SK-N-SH treated with all-trans-retinoic acid at 6 μM for 48 hours (cell line): ENCODE measurements at regions not wholly inside any gene's neighbourhood (a gene's known extent, or its start where the extent isn't known, plus 50 kb on each side); places are given as distances from the start of the nearest gene placed in this dataset.

Source experiments
- ATAC-seq: fragments of 200-7000 bp; cut with Tn5 transposase; 3 replicates; pipeline ENCODE4 v1.9.1; 2020; ENCODE audit warnings: mild to moderate bottlenecking, moderate library complexity
- ARNTL ChIP-seq: fragments of 450-650 bp; formaldehyde crosslinking; IDR thresholded peaks from 2 replicates; pipeline ENCODE4 v1.5.0; 2020; ENCODE audit warnings: low read depth, mild to moderate bottlenecking, moderate library complexity, borderline replicate concordance
- BACH2 ChIP-seq: fragments of 250-450 bp; sonication (Bioruptor Pico); IDR thresholded peaks from 2 replicates; pipeline ENCODE4 v1.9.0; 2021; ENCODE audit warnings: mild to moderate bottlenecking, borderline replicate concordance
- ESRRG ChIP-seq: fragments of 250-450 bp; sonication (Bioruptor Pico); IDR thresholded peaks from 2 replicates; pipeline ENCODE4 v1.6.1; 2021; ENCODE audit warnings: mild to moderate bottlenecking
- GLIS3 ChIP-seq: fragments of 250-450 bp; sonication (Bioruptor Pico); IDR thresholded peaks from 2 replicates; pipeline ENCODE4 v1.5.0; 2020; ENCODE audit warnings: mild to moderate bottlenecking, moderate library complexity
- ISL1 ChIP-seq: fragments of 250-450 bp; sonication (Bioruptor Pico); IDR thresholded peaks from 2 replicates; pipeline ENCODE4 v2.1.2; 2022; ENCODE audit warnings: mild to moderate bottlenecking, moderate library complexity
- OSR1 ChIP-seq: fragments of 250-450 bp; sonication (Bioruptor Pico); IDR thresholded peaks from 2 replicates; pipeline ENCODE4 v1.8.0; 2022; ENCODE audit warnings: moderate library complexity, mild to moderate bottlenecking, inconsistent platforms
- POU6F1 ChIP-seq: fragments of 250-450 bp; sonication (Bioruptor Pico); IDR thresholded peaks from 2 replicates; pipeline ENCODE4 v1.8.0; 2021; ENCODE audit warnings: low read depth, mild to moderate bottlenecking, moderate library complexity, borderline replicate concordance
- PPARA ChIP-seq: fragments of 250-450 bp; sonication (Bioruptor Pico); IDR thresholded peaks from 2 replicates; pipeline ENCODE4 v1.5.0; 2020; ENCODE audit warnings: mild to moderate bottlenecking, borderline replicate concordance
- RARB ChIP-seq: fragments of 250-450 bp; sonication (Bioruptor Pico); IDR thresholded peaks from 2 replicates; pipeline ENCODE4 v1.8.0; 2021; ENCODE audit warnings: mild to moderate bottlenecking, moderate library complexity
- TOX ChIP-seq: fragments of 250-450 bp; sonication (Bioruptor Pico); IDR thresholded peaks from 2 replicates; pipeline ENCODE4 v1.8.0; 2021; ENCODE audit warnings: mild to moderate bottlenecking, moderate library complexity, borderline replicate concordance
- TSHZ2 ChIP-seq: fragments of 250-450 bp; sonication (Bioruptor Pico); IDR thresholded peaks from 2 replicates; pipeline ENCODE4 v1.5.0; 2020; ENCODE audit warnings: mild to moderate bottlenecking, moderate library complexity
- ZC3H10 ChIP-seq: fragments of 250-450 bp; sonication (Bioruptor Pico); IDR thresholded peaks from 2 replicates; pipeline ENCODE4 v1.5.1; 2021; ENCODE audit warnings: mild to moderate bottlenecking, moderate library complexity
- ZFP3 ChIP-seq: fragments of 250-450 bp; sonication (Bioruptor Pico); IDR thresholded peaks from 2 replicates; pipeline ENCODE4 v1.5.0; 2020; ENCODE audit warnings: mild to moderate bottlenecking, moderate library complexity
- ZFP30 ChIP-seq: fragments of 450-650 bp; formaldehyde crosslinking; IDR thresholded peaks from 2 replicates; pipeline ENCODE4 v1.5.0; 2022; ENCODE audit warnings: mild to moderate bottlenecking, moderate library complexity
- ZNF565 ChIP-seq: fragments of 450-650 bp; formaldehyde crosslinking; conservative IDR thresholded peaks from 2 replicates; pipeline ENCODE4 v1.5.0; 2020; ENCODE audit warnings: low read depth, mild to moderate bottlenecking, moderate library complexity
- ZNF70 ChIP-seq: fragments of 450-650 bp; formaldehyde crosslinking; IDR thresholded peaks from 2 replicates; pipeline ENCODE4 v1.5.0; 2020; ENCODE audit warnings: mild to moderate bottlenecking, moderate library complexity
- ZNF8 ChIP-seq: fragments of 450-650 bp; formaldehyde crosslinking; IDR thresholded peaks from 2 replicates; pipeline ENCODE4 v1.5.0; 2020; ENCODE audit warnings: mild to moderate bottlenecking, moderate library complexity
- TF ChIP-seq, protein P1 (sequence below): fragments of 250-450 bp; sonication (Bioruptor Pico); IDR thresholded peaks from 2 replicates; pipeline ENCODE4 v1.8.0; 2020; ENCODE audit warnings: mild to moderate bottlenecking, moderate library complexity, borderline replicate concordance
- TF ChIP-seq, protein P2 (sequence below): fragments of 250-450 bp; sonication (Bioruptor Pico); IDR thresholded peaks from 2 replicates; pipeline ENCODE4 v1.5.1; 2020; ENCODE audit warnings: low read depth, mild to moderate bottlenecking, moderate library complexity
- TF ChIP-seq, protein P3 (sequence below): fragments of 250-450 bp; sonication (Bioruptor Pico); IDR thresholded peaks from 2 replicates; pipeline ENCODE4 v1.5.1; 2021; ENCODE audit warnings: mild to moderate bottlenecking, moderate library complexity

DNA sequence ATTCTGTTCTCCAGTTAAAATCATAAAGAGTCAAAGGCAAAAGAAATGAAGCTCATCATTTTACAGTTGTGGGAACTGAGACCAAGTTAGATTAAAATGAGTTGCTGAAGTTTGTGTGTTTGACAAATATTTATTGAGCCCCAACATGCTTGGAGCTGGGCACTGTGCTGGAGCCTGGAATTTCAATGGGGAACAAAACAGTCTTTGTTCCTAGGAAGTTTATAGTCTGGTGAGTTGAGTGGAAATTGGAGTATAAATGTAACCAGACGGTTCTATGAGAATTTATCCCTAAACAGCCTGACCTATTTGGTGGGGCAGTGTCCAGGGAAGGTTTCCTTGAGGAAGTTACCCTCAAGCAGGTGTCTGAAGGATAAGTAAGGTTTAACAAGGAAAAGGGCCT lies 294.4 kb downstream of the PRDM2 start:
- TF ChIP-seq ISL1 (no peak), ZFP3 (CRISPR knock-in tag) (no peak), POU6F1 (no peak), TOX (no peak), ZC3H10 (no peak), ZFP30 (CRISPR knock-in tag) (no peak), ESRRG (CRISPR knock-in tag) (no peak), PPARA (CRISPR knock-in tag) (no peak), TSHZ2 (CRISPR knock-in tag) (no peak), ARNTL (CRISPR knock-in tag) (no peak)
- TF ChIP-seq, protein P1, sequence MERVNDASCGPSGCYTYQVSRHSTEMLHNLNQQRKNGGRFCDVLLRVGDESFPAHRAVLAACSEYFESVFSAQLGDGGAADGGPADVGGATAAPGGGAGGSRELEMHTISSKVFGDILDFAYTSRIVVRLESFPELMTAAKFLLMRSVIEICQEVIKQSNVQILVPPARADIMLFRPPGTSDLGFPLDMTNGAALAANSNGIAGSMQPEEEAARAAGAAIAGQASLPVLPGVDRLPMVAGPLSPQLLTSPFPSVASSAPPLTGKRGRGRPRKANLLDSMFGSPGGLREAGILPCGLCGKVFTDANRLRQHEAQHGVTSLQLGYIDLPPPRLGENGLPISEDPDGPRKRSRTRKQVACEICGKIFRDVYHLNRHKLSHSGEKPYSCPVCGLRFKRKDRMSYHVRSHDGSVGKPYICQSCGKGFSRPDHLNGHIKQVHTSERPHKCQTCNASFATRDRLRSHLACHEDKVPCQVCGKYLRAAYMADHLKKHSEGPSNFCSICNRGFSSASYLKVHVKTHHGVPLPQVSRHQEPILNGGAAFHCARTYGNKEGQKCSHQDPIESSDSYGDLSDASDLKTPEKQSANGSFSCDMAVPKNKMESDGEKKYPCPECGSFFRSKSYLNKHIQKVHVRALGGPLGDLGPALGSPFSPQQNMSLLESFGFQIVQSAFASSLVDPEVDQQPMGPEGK (CRISPR knock-in tag), result no peak
- no peak for ATAC-seq

GRCh38 chr1:13996334-13996733 lies 296.3 kb downstream of the PRDM2 start:
- no peak for ATAC-seq
- TF ChIP-seq, protein P2, sequence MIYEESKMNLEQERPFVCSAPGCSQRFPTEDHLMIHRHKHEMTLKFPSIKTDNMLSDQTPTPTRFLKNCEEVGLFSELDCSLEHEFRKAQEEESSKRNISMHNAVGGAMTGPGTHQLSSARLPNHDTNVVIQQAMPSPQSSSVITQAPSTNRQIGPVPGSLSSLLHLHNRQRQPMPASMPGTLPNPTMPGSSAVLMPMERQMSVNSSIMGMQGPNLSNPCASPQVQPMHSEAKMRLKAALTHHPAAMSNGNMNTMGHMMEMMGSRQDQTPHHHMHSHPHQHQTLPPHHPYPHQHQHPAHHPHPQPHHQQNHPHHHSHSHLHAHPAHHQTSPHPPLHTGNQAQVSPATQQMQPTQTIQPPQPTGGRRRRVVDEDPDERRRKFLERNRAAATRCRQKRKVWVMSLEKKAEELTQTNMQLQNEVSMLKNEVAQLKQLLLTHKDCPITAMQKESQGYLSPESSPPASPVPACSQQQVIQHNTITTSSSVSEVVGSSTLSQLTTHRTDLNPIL (CRISPR knock-in tag), result no peak
- TF ChIP-seq ESRRG (CRISPR knock-in tag) (no peak), ZNF565 (CRISPR knock-in tag) (no peak), ZNF8 (CRISPR knock-in tag) (no peak), ISL1 (no peak), TSHZ2 (CRISPR knock-in tag) (no peak), GLIS3 (CRISPR knock-in tag) (no peak), OSR1 (CRISPR knock-in tag) (no peak), RARB (CRISPR knock-in tag) (no peak), ZFP3 (CRISPR knock-in tag) (no peak), ARNTL (CRISPR knock-in tag) (no peak), ZNF70 (CRISPR knock-in tag) (no peak), BACH2 (no peak)
- TF ChIP-seq, protein P3, sequence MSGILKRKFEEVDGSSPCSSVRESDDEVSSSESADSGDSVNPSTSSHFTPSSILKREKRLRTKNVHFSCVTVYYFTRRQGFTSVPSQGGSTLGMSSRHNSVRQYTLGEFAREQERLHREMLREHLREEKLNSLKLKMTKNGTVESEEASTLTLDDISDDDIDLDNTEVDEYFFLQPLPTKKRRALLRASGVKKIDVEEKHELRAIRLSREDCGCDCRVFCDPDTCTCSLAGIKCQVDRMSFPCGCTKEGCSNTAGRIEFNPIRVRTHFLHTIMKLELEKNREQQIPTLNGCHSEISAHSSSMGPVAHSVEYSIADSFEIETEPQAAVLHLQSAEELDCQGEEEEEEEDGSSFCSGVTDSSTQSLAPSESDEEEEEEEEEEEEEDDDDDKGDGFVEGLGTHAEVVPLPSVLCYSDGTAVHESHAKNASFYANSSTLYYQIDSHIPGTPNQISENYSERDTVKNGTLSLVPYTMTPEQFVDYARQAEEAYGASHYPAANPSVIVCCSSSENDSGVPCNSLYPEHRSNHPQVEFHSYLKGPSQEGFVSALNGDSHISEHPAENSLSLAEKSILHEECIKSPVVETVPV (CRISPR knock-in tag), result no peak
- TF ChIP-seq, protein P1 (CRISPR knock-in tag), result no peak
